KMS-11 (cell line): ENCODE measurements at regions not wholly inside any gene's neighbourhood (a gene's known extent, or its start where the extent isn't known, plus 50 kb on each side); places are given as distances from the start of the nearest gene placed in this dataset.

Experiments used
- H2AFZ ChIP-seq: fragments of 200-600 bp; sonication (generic); 2 replicates; pipeline ENCODE4 v1.6.1; 2016; ENCODE audit warnings: antibody characterized with exemption, mixed run types, low read depth
- H3K27ac ChIP-seq: fragments of 200-600 bp; sonication (generic); 2 replicates; pipeline ENCODE4 v1.6.1; 2016; ENCODE audit warnings: mild to moderate bottlenecking, mixed run types
- H3K27me3 ChIP-seq: fragments of 200-600 bp; sonication (generic); 2 replicates; pipeline ENCODE4 v1.6.1; 2017; ENCODE audit warnings: mild to moderate bottlenecking, low read depth, mixed run types, moderate library complexity; ENCODE audit not compliant: insufficient read depth
- H3K36me3 ChIP-seq: fragments of 200-600 bp; sonication (generic); 2 replicates; pipeline ENCODE4 v1.6.1; 2017; ENCODE audit warnings: mild to moderate bottlenecking, mixed run types; ENCODE audit not compliant: insufficient read depth
- H3K4me1 ChIP-seq: fragments of 200-600 bp; sonication (generic); 2 replicates; pipeline ENCODE4 v1.6.1; 2016; ENCODE audit warnings: mild to moderate bottlenecking, low read depth, mixed run types; ENCODE audit not compliant: poor library complexity, severe bottlenecking
- H3K4me2 ChIP-seq: fragments of 200-600 bp; sonication (generic); 2 replicates; pipeline ENCODE4 v1.7.0; 2016; ENCODE audit warnings: mild to moderate bottlenecking, mixed run types
- H3K4me3 ChIP-seq: fragments of 200-600 bp; sonication (generic); IDR thresholded peaks from 2 replicates; pipeline ENCODE4 v1.6.1; 2017; ENCODE audit warnings: low read depth, low read length, mixed read lengths; ENCODE audit not compliant: insufficient read depth
- H3K79me2 ChIP-seq: fragments of 200-600 bp; sonication (generic); 2 replicates; pipeline ENCODE4 v1.6.1; 2016; ENCODE audit warnings: low read depth, mixed run types; ENCODE audit not compliant: insufficient read depth
- H3K9ac ChIP-seq: fragments of 200-600 bp; sonication (generic); 2 replicates; pipeline ENCODE4 v1.6.1; 2016; ENCODE audit warnings: mild to moderate bottlenecking, mixed run types
- H4K20me1 ChIP-seq: fragments of 200-600 bp; sonication (generic); 2 replicates; pipeline ENCODE4 v1.6.1; 2016; ENCODE audit warnings: mild to moderate bottlenecking, mixed run types; ENCODE audit not compliant: insufficient read depth
- TF ChIP-seq, protein P1 (sequence below): fragments of 200-600 bp; sonication (generic); conservative IDR thresholded peaks from 2 replicates; pipeline ENCODE4 v1.6.1; 2017; ENCODE audit warnings: low read depth, mild to moderate bottlenecking, antibody characterized with exemption, low read length, moderate library complexity, mixed read lengths

DNA sequence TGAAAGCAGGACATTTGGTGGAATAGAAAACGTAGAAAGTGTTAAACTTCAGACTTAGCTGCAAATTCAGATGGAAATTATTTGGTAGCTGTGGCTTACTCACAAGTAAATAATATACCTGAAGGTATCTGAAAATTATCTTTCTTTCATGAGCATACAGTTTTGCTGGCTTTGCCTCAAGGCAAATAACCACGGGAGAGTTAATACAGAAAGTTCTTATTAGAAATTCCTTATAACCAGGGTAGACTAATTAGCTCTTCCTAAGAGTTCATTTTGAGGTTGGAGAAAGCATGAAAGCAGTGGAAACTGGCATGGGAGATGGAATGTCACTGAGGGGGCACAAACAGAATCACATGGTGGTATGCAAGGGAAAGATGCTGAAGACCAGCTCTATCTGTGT lies 217.5 kb downstream of the CD83 start:
- H3K27ac ChIP-seq = no peak overlapping the region
- H3K4me3 ChIP-seq = no peak overlapping the region
- no peak overlapping the region for H3K4me2 ChIP-seq
- no peaks in the 10 kb centered on the region for H3K4me1 ChIP-seq
- no peaks in the 10 kb centered on the region for H3K27me3 ChIP-seq
- no peaks in the 10 kb centered on the region for H3K36me3 ChIP-seq
- no peak overlapping the region for H3K9ac ChIP-seq
- TF ChIP-seq, protein P1, sequence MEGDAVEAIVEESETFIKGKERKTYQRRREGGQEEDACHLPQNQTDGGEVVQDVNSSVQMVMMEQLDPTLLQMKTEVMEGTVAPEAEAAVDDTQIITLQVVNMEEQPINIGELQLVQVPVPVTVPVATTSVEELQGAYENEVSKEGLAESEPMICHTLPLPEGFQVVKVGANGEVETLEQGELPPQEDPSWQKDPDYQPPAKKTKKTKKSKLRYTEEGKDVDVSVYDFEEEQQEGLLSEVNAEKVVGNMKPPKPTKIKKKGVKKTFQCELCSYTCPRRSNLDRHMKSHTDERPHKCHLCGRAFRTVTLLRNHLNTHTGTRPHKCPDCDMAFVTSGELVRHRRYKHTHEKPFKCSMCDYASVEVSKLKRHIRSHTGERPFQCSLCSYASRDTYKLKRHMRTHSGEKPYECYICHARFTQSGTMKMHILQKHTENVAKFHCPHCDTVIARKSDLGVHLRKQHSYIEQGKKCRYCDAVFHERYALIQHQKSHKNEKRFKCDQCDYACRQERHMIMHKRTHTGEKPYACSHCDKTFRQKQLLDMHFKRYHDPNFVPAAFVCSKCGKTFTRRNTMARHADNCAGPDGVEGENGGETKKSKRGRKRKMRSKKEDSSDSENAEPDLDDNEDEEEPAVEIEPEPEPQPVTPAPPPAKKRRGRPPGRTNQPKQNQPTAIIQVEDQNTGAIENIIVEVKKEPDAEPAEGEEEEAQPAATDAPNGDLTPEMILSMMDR = no peak
- no peak overlapping the region for H2AFZ ChIP-seq
- H4K20me1 ChIP-seq = no peaks in the 10 kb centered on the region
- H3K79me2 ChIP-seq = no peaks in the 10 kb centered on the region

DNA sequence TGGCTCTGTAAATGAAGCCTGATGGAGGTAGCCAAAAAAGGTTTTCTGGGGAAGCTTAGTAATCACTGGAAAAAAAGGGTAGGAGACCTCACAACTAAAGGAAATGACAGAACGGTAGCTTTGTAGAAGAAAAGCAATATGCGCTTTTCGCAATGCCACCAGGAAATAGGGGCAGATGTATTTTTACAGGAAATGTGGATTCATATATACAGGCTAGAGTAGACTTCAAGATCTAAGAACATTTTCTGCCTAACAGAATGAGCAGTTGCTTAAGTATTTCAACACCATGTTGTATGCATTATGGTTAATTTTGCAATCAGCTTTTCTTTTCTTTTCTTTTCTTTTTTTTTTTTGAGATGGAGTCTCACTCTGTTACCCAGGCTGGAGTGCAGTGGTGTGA lies 219.6 kb downstream of the CD83 start:
- no peak overlapping the region for H3K4me3 ChIP-seq
- H3K4me1 ChIP-seq = no peaks in the 10 kb centered on the region
- H3K79me2 ChIP-seq = no peaks in the 10 kb centered on the region
- no peak overlapping the region for H2AFZ ChIP-seq
- H3K9ac ChIP-seq = no peak overlapping the region
- no peaks in the 10 kb centered on the region for H3K27me3 ChIP-seq
- H4K20me1 ChIP-seq = no peaks in the 10 kb centered on the region
- H3K36me3 ChIP-seq = no peaks in the 10 kb centered on the region
- H3K27ac ChIP-seq = no peak overlapping the region
- TF ChIP-seq, protein P1 = no peak
- H3K4me2 ChIP-seq = no peak overlapping the region

- H3K4me2 ChIP-seq = no peak overlapping the region
- H4K20me1 ChIP-seq = no peaks in the 10 kb centered on the region
- no peaks in the 10 kb centered on the region for H3K36me3 ChIP-seq
- H3K27ac ChIP-seq = no peak overlapping the region
- H3K79me2 ChIP-seq = no peaks in the 10 kb centered on the region
- TF ChIP-seq, protein P1 = no peak
- H3K4me3 ChIP-seq = no peak overlapping the region
- no peak overlapping the region for H2AFZ ChIP-seq
- no peaks in the 10 kb centered on the region for H3K27me3 ChIP-seq
- no peaks in the 10 kb centered on the region for H3K4me1 ChIP-seq
- H3K9ac ChIP-seq = no peak overlapping the region
Measured at GRCh38 chr6:14339172-14339571, 221.6 kb downstream of the CD83 start.

GRCh38 chr6:14339711-14340584 lies 222.4 kb downstream of the CD83 start:
- Histone ChIP-seq H3K4me2 (no peak overlapping the region), H3K27ac (no peak overlapping the region), H3K9ac (no peak overlapping the region), H2AFZ (no peak overlapping the region), H3K79me2 (no peaks in the 10 kb centered on the region), H4K20me1 (no peaks in the 10 kb centered on the region), H3K27me3 (no peaks in the 10 kb centered on the region), H3K4me1 (no peaks in the 10 kb centered on the region), H3K4me3 (no peak overlapping the region), H3K36me3 (no peaks in the 10 kb centered on the region)
- TF ChIP-seq, protein P1 = no peak
